Fibroblast of lung (primary cell): ENCODE measurements at regions not wholly inside any gene's neighbourhood (a gene's known extent, or its start where the extent isn't known, plus 50 kb on each side); places are given as distances from the start of the nearest gene placed in this dataset.

ENCODE experiments used
- DNase-seq, 2 donors: peaks; one replicate each; pipeline versions ENCODE4 v3.0.0 to v3.0.0-alpha.2; 2010; ENCODE audit warnings: low read depth in 2 of 2
- H2AFZ ChIP-seq: 2 replicates; pipeline ENCODE4 v1.5.1; 2012; ENCODE audit warnings: low read length, control low read depth, inconsistent platforms
- H3K27ac ChIP-seq: 2 replicates; pipeline ENCODE4 v1.5.1; 2011; ENCODE audit warnings: low read length, control low read depth; ENCODE audit not compliant: insufficient read depth
- H3K27me3 ChIP-seq: 2 replicates; pipeline ENCODE4 v1.5.1; 2011; ENCODE audit warnings: mild to moderate bottlenecking, low read length; ENCODE audit not compliant: control insufficient read depth, insufficient read depth
- H3K36me3 ChIP-seq: 2 replicates; pipeline ENCODE4 v1.5.1; 2011; ENCODE audit warnings: low read length; ENCODE audit not compliant: control insufficient read depth, insufficient read depth
- H3K4me1 ChIP-seq: 2 replicates; pipeline ENCODE4 v1.5.1; 2011; ENCODE audit warnings: low read length; ENCODE audit not compliant: control insufficient read depth, insufficient read depth; ENCODE audit errors: extremely low read depth
- H3K4me2 ChIP-seq: 2 replicates; pipeline ENCODE4 v1.5.1; 2011; ENCODE audit warnings: low read length, control low read depth; ENCODE audit not compliant: insufficient read depth; ENCODE audit errors: extremely low read depth
- H3K4me3 ChIP-seq, 4 experiments: fragments of 200-600 bp in 1 of 4; sonication (generic) in 1 of 4; replicated peaks in 1 of 4; 2 replicates each; pipeline ENCODE4 v1.5.1; 2011 to 2016; ENCODE audit warnings: low read length in 4 of 4, low read depth in 3 of 4, mild to moderate bottlenecking in 3 of 4, control low read depth in 2 of 4, inconsistent platforms in 1 of 4, mixed read lengths in 1 of 4; ENCODE audit not compliant: insufficient read depth in 1 of 4; ENCODE audit errors: control extremely low read depth in 1 of 4
- H3K79me2 ChIP-seq: 2 replicates; pipeline ENCODE4 v1.5.1; 2012; ENCODE audit warnings: mild to moderate bottlenecking, low read length, inconsistent platforms; ENCODE audit not compliant: control insufficient read depth, insufficient read depth
- H3K9ac ChIP-seq: 2 replicates; pipeline ENCODE4 v1.5.1; 2011; ENCODE audit warnings: mild to moderate bottlenecking, low read length, control low read depth; ENCODE audit not compliant: insufficient read depth
- H3K9me3 ChIP-seq: 2 replicates; pipeline ENCODE4 v1.5.1; 2012; ENCODE audit warnings: low read depth, low read length; ENCODE audit not compliant: control insufficient read depth, insufficient read depth
- H4K20me1 ChIP-seq: 2 replicates; pipeline ENCODE4 v1.5.1; 2011; ENCODE audit warnings: low read length; ENCODE audit not compliant: control insufficient read depth, insufficient read depth; ENCODE audit errors: extremely low read depth
- EZH2 ChIP-seq: IDR thresholded peaks from 2 replicates; pipeline ENCODE4 v1.5.1; 2012; ENCODE audit warnings: low read length, control low read depth, mild to moderate bottlenecking; ENCODE audit errors: missing control alignments
- TF ChIP-seq, protein P1 (sequence below), 2 donors: IDR thresholded peaks in 1 of 2; conservative IDR thresholded peaks in 1 of 2; 1 replicate in 1 of 2; 2 replicates in 1 of 2; pipeline ENCODE4 v1.5.1; 2011 to 2012; ENCODE audit warnings: low read length in 2 of 2, control low read depth in 1 of 2, inconsistent platforms in 1 of 2, low read depth in 1 of 2, mild to moderate bottlenecking in 1 of 2

DNA sequence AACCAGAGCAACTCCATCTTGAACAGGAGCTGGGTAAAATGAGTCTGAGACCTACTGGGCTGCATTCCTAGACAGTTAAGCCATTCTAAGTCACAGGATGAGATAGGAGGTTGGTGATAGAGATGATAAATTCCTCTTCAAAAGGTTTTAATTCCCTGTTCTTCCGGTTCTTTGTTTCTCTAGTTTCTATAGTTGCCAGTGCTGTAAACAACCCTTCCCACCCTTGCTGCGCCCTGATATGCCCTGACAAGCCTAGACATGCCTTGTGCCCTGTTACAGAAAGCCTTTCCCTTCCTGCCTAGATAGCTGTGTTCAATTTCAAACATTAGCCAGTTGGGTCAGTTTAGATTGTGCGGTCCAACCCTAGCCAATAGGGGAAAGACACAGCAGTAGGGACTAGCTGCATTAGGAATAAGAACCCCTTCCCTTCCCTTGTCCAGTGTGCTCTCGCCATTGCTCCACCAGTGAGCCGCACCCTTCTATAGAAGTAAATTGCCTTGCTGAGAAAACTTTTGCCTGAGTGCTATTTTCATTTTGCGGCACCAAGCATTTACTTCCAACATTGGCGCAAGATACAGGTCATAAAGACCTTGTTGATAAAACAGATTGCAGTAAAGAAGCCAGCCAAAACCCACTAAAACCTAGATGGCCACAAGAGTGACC lies 52.5 kb upstream of the CCN2 start:
- H3K4me2 ChIP-seq: no peak overlapping the region
- H3K9ac ChIP-seq: no peak overlapping the region
- no peak for TF ChIP-seq EZH2
- TF ChIP-seq, protein P1, sequence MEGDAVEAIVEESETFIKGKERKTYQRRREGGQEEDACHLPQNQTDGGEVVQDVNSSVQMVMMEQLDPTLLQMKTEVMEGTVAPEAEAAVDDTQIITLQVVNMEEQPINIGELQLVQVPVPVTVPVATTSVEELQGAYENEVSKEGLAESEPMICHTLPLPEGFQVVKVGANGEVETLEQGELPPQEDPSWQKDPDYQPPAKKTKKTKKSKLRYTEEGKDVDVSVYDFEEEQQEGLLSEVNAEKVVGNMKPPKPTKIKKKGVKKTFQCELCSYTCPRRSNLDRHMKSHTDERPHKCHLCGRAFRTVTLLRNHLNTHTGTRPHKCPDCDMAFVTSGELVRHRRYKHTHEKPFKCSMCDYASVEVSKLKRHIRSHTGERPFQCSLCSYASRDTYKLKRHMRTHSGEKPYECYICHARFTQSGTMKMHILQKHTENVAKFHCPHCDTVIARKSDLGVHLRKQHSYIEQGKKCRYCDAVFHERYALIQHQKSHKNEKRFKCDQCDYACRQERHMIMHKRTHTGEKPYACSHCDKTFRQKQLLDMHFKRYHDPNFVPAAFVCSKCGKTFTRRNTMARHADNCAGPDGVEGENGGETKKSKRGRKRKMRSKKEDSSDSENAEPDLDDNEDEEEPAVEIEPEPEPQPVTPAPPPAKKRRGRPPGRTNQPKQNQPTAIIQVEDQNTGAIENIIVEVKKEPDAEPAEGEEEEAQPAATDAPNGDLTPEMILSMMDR (conservative IDR thresholded peaks at IDR 0.05 in 1 of 2, IDR thresholded peaks at IDR 0.05 in 1 of 2; ENCODE audit: low read depth in 1 of 2, low read length in 2 of 2): no peak
- no peaks in the 10 kb centered on the region for H4K20me1 ChIP-seq
- DNase-seq: no peak
- H3K9me3 ChIP-seq: no peaks in the 10 kb centered on the region
- no peaks in the 10 kb centered on the region for H3K36me3 ChIP-seq
- no peak overlapping the region for H3K27ac ChIP-seq
- H2AFZ ChIP-seq: no peak overlapping the region
- H3K4me1 ChIP-seq: peaks cover 3% of the 10 kb centered on the region
- H3K27me3 ChIP-seq: no peaks in the 10 kb centered on the region
- H3K4me3 ChIP-seq: no peak overlapping the region
- no peaks in the 10 kb centered on the region for H3K79me2 ChIP-seq
